H1 (cell line): ENCODE measurements at regions not wholly inside any gene's neighbourhood (a gene's known extent, or its start where the extent isn't known, plus 50 kb on each side); places are given as distances from the start of the nearest gene placed in this dataset.
A peak's percentile ranks its signal among the peaks of the same experiment; 100 is the strongest.

Experiments
- ASH2L ChIP-seq: fragments of 200-600, 300-600 bp; sonication (generic); IDR thresholded peaks from one replicate; pipeline ENCODE4 v1.7.1; 2017; ENCODE audit warnings: low read length
- BRCA1 ChIP-seq: IDR thresholded peaks from 2 replicates; pipeline ENCODE4 v1.6.1; 2012; ENCODE audit warnings: low read depth, low read length, improper control_type of control experiment
- CBX5 ChIP-seq: fragments of 300-800, 300-1000 bp; sonication (generic); IDR thresholded peaks from 2 replicates; pipeline ENCODE4 v1.7.1; 2016; ENCODE audit warnings: antibody characterized with exemption, low read length, low read depth
- CHD2 ChIP-seq: IDR thresholded peaks from 2 replicates; pipeline ENCODE4 v1.6.1; 2012; ENCODE audit warnings: low read length, improper control_type of control experiment
- CREB1 ChIP-seq: IDR thresholded peaks from 2 replicates; pipeline ENCODE4 v1.6.1; 2012; ENCODE audit warnings: inconsistent platforms
- KDM4A ChIP-seq: IDR thresholded peaks from one replicate; pipeline ENCODE4 v1.7.1; 2012; ENCODE audit warnings: low read depth, mild to moderate bottlenecking, moderate library complexity, low read length, inconsistent platforms; ENCODE audit not compliant: severe bottlenecking
- NANOG ChIP-seq: IDR thresholded peaks from 2 replicates; pipeline ENCODE4 v1.6.1; 2011; ENCODE audit warnings: low read length, low read depth, mild to moderate bottlenecking, inconsistent platforms; ENCODE audit not compliant: insufficient read depth, poor library complexity, severe bottlenecking
- POLR2AphosphoS5 ChIP-seq: IDR thresholded peaks from 2 replicates; pipeline ENCODE4 v1.6.1; 2011; ENCODE audit warnings: low read depth, low read length
- POU5F1 ChIP-seq: IDR thresholded peaks from 2 replicates; pipeline ENCODE4 v1.6.1; 2011; ENCODE audit warnings: low read depth, mild to moderate bottlenecking, low read length, moderate library complexity
- RAD21 ChIP-seq, 2 experiments: IDR thresholded peaks in 1 of 2; conservative IDR thresholded peaks in 1 of 2; 2 replicates each; pipeline ENCODE4 v1.6.1; 2011; ENCODE audit warnings: low read depth in 2 of 2, low read length in 2 of 2, improper control_type of control experiment in 1 of 2, inconsistent platforms in 1 of 2, mild to moderate bottlenecking in 1 of 2, moderate library complexity in 1 of 2
- RBBP5 ChIP-seq: IDR thresholded peaks from 2 replicates; pipeline ENCODE4 v1.7.1; 2012; ENCODE audit warnings: low read depth, mild to moderate bottlenecking, inconsistent platforms, low read length, moderate library complexity, borderline replicate concordance
- RFX5 ChIP-seq: IDR thresholded peaks from 2 replicates; pipeline ENCODE4 v1.6.1; 2011; ENCODE audit warnings: low read depth, low read length, improper control_type of control experiment, borderline replicate concordance
- SIN3A ChIP-seq, 2 experiments: IDR thresholded peaks in 1 of 2; conservative IDR thresholded peaks in 1 of 2; 2 replicates each; pipeline ENCODE4 v1.6.1; 2011 to 2012; ENCODE audit warnings: low read length in 2 of 2, improper control_type of control experiment in 1 of 2, low read depth in 1 of 2, mild to moderate bottlenecking in 1 of 2
- SIRT6 ChIP-seq: IDR thresholded peaks from one replicate; pipeline ENCODE4 v1.7.1; 2012; ENCODE audit warnings: low read length, inconsistent platforms
- SP1 ChIP-seq: IDR thresholded peaks from 2 replicates; pipeline ENCODE4 v1.6.1; 2011; ENCODE audit warnings: low read depth, low read length
- SP2 ChIP-seq: IDR thresholded peaks from 2 replicates; pipeline ENCODE4 v1.6.1; 2012; ENCODE audit warnings: mild to moderate bottlenecking, low read length, inconsistent platforms
- TAF1 ChIP-seq: IDR thresholded peaks from 2 replicates; pipeline ENCODE4 v1.6.1; 2011; ENCODE audit warnings: mild to moderate bottlenecking, low read depth, low read length
- TAF7 ChIP-seq: optimal IDR thresholded peaks from 2 replicates; pipeline ENCODE3; 2011; ENCODE audit warnings: low read depth, mild to moderate bottlenecking, inconsistent platforms, low read length, moderate library complexity, borderline replicate concordance
- YY1 ChIP-seq: IDR thresholded peaks from 2 replicates; pipeline ENCODE4 v1.6.1; 2011; ENCODE audit warnings: low read depth, mild to moderate bottlenecking, low read length
- ZNF274 ChIP-seq: IDR thresholded peaks from 2 replicates; pipeline ENCODE4 v1.7.0; 2012; ENCODE audit warnings: low read length, borderline replicate concordance; ENCODE audit errors: extremely low read depth
- TF ChIP-seq, protein P1 (sequence below): IDR thresholded peaks from 2 replicates; pipeline ENCODE4 v1.6.1; 2011; ENCODE audit warnings: low read depth, mild to moderate bottlenecking, low read length; ENCODE audit not compliant: insufficient read depth
- TF ChIP-seq, protein P2 (sequence below): IDR thresholded peaks from 2 replicates; pipeline ENCODE4 v1.6.1; 2012; ENCODE audit warnings: inconsistent platforms

DNA sequence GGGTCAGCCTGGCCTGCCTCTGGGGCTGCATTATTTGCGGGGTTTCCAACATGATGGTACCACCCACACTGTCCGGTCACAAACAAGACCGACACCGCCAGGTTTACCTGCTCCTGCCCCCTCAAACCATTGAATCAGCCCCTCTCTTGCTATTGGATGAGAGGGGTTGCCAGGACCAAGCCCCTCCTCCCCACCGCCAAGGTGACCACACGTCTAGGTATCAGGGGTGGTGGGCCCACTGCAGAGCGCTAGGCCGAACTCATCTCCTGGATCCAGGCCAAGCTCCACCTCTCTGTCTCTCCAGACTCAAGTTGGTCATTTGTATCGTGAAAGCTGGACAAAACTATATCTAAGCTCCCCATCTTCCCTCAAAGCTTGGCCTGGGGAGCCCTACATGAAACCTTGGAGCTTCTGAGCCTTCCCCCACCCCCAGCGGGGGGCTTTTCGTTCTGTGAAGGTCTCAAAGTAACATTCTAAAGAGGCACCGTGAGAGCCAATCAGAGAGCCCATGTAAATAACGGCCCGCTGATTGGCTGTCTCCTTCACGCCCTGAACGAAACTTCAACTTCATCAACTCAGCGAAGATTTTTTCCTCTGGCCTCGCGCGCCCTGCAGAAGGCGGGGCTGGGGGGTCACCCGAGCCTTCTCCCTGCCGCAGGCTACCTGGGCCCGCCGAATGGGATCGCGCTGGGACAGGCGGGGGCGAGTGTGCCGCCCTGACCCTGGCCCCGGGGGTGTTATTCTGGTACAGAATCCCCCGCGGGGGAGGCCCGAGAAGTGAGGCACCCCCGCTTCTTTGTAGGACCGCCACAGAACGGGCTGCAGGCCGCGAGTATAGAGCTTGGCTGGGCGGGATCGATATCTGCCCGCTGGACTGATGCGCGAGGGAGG is 49.6 kb upstream of the PSD2 start (continued):
- no peak for TF ChIP-seq ZNF274
- TF ChIP-seq RFX5 = no peak
- no peak for TF ChIP-seq RAD21 (IDR thresholded peaks at IDR 0.05 in 1 of 2, conservative IDR thresholded peaks at IDR 0.05 in 1 of 2; ENCODE audit: low read depth in 2 of 2, low read length in 2 of 2)
- no peak for TF ChIP-seq NANOG
- no peak for TF ChIP-seq CBX5
- peak; percentile 38; the same call in 1 of the 2 replicates for TF ChIP-seq RBBP5
- TF ChIP-seq, protein P1, sequence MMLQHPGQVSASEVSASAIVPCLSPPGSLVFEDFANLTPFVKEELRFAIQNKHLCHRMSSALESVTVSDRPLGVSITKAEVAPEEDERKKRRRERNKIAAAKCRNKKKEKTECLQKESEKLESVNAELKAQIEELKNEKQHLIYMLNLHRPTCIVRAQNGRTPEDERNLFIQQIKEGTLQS = no peak
- TF ChIP-seq SIRT6 = no peak
- TF ChIP-seq TAF7 = no peak
- TF ChIP-seq CREB1 = no peak
- TF ChIP-seq TAF1 = no peak
- no peak for TF ChIP-seq BRCA1
- TF ChIP-seq, protein P2, sequence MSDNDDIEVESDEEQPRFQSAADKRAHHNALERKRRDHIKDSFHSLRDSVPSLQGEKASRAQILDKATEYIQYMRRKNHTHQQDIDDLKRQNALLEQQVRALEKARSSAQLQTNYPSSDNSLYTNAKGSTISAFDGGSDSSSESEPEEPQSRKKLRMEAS = peak; percentile 84
- TF ChIP-seq SP2 = no peak
- TF ChIP-seq YY1 = no peak
- TF ChIP-seq ASH2L = peak; percentile 54
- no peak for TF ChIP-seq SIN3A (conservative IDR thresholded peaks at IDR 0.05 in 1 of 2, IDR thresholded peaks at IDR 0.05 in 1 of 2; ENCODE audit: low read depth in 1 of 2, low read length in 2 of 2)
- no peak for TF ChIP-seq CHD2
- no peak for TF ChIP-seq POU5F1
- peak; percentile 60 for TF ChIP-seq SP1
- peak; percentile 47 for TF ChIP-seq KDM4A
- no peak for TF ChIP-seq POLR2AphosphoS5
- TF ChIP-seq, all 59 proteins: peak for 7
